Gastrocnemius medialis (tissue), 4 donors: ENCODE measurements at regions not wholly inside any gene's neighbourhood (a gene's known extent, or its start where the extent isn't known, plus 50 kb on each side); places are given as distances from the start of the nearest gene placed in this dataset.
"Not testable (repeated sequence)": the region's sequence is repeated elsewhere in the genome, so short reads cannot be mapped to it uniquely, and the experiment has no call there.

Experiments used
- ATAC-seq, 2 donors: fragments of 150-250 bp; one replicate each; pipeline ENCODE4 v1.9.1; 2016
- DNase-seq, 2 donors: peaks; one replicate each; pipeline ENCODE4 v3.0.0-alpha.2; 2019
- H3K27ac ChIP-seq, 4 donors: fragments of 200-600 bp; sonication (generic); 1 replicate in 1 of 4; 2 replicates in 3 of 4; pipeline ENCODE4 v1.5.1; 2016 to 2018; ENCODE audit warnings: mild to moderate bottlenecking in 2 of 4, moderate library complexity in 1 of 4
- H3K27me3 ChIP-seq, 3 donors: fragments of 200-600 bp; sonication (generic) in 2 of 3; 1 replicate in 1 of 3; 2 replicates in 2 of 3; pipeline versions ENCODE4 v1.5.1 to v1.6.0; 2016 to 2019; ENCODE audit warnings: mild to moderate bottlenecking in 1 of 3, moderate library complexity in 1 of 3
- H3K36me3 ChIP-seq, 2 donors: fragments of 200-600 bp; sonication (generic) in 1 of 2; one replicate each; pipeline ENCODE4 v1.5.1; 2017 to 2018
- H3K4me1 ChIP-seq, 2 donors: fragments of 200-600 bp; sonication (generic) in 1 of 2; one replicate each; pipeline ENCODE4 v1.5.1; 2016 to 2017; ENCODE audit warnings: mild to moderate bottlenecking in 2 of 2
- H3K4me3 ChIP-seq, 4 donors: fragments of 200-600 bp; sonication (generic) in 3 of 4; 1 replicate in 1 of 4; 2 replicates in 3 of 4; pipeline ENCODE4 v1.5.1; 2016 to 2019; ENCODE audit warnings: mild to moderate bottlenecking in 2 of 4
- H3K9me3 ChIP-seq, 3 donors: fragments of 200-600 bp; sonication (generic) in 2 of 3; 1 replicate in 1 of 3; 2 replicates in 2 of 3; pipeline ENCODE4 v1.5.1; 2016 to 2019
- CTCF ChIP-seq, 5 experiments: fragments of 450-650 bp in 3 of 5; fragments of 200-600 bp in 2 of 5; sonication (generic) in 2 of 5; IDR thresholded peaks in 4 of 5; conservative IDR thresholded peaks in 1 of 5; 1 replicate in 4 of 5; 2 replicates in 1 of 5; pipeline ENCODE4 v1.5.1; 2016 to 2019; ENCODE audit warnings: antibody characterized with exemption in 5 of 5, mild to moderate bottlenecking in 3 of 5, moderate library complexity in 3 of 5
- POLR2A ChIP-seq, 2 donors: fragments of 450-650 bp; IDR thresholded peaks; one replicate each; pipeline ENCODE4 v1.6.1; 2017; ENCODE audit warnings: antibody characterized with exemption in 2 of 2, mild to moderate bottlenecking in 2 of 2, moderate library complexity in 2 of 2
- in situ Hi-C, 4 donors: fragments of 200-750 bp; cut with MboI; loops; one replicate each; pipeline versions ENCODE4 v1.15.0 to v1.8.0; 2017; ENCODE audit warnings: low sequenced_read_pairs in 4 of 4
- intact Hi-C: fragments of 100-400 bp; cut with DNase I; formaldehyde crosslinking; loops from one replicate; pipeline ENCODE4 v1.15.1; 2023; ENCODE audit warnings: low total_unique reads

DNA sequence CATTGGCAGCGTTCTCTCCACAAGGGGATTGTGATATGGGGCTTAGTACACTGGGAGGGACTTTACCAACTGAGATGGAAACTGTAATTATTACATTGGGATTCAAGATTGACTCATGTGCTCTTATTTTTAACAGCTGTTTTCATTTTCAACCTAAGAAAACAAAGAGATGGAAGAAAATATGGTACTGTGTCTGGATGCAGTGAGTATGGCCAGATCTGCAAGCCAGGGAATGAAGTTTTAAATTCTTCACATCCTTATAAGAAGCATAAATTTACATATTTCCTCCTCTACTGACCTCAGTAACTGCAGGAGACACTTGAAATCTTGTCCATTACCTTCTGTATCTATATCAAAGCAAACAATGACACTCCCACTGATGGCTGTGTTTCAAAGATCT is 81.5 kb upstream of the EDEM3 start:
- no peak for DNase-seq
- Histone ChIP-seq H3K27me3 (no peaks in the 10 kb centered on the region), H3K4me3 (no peak overlapping the region), H3K27ac (peak overlapping the region; percentile 79 to 86 (median 82)), H3K36me3 (no peaks in the 10 kb centered on the region), H3K9me3 (no peaks in the 10 kb centered on the region), H3K4me1 (peaks cover 37 to 38% of the 10 kb centered on the region in 2 donors)
- TF ChIP-seq CTCF (IDR thresholded peaks at IDR 0.05 in 4 of 5, conservative IDR thresholded peaks at IDR 0.05 in 1 of 5) (no peak), POLR2A (IDR thresholded peaks at IDR 0.05) (no peak)
- ATAC-seq: no peak
- in situ Hi-C loops: no loop called here
- intact Hi-C loops: no loop called here

DNA sequence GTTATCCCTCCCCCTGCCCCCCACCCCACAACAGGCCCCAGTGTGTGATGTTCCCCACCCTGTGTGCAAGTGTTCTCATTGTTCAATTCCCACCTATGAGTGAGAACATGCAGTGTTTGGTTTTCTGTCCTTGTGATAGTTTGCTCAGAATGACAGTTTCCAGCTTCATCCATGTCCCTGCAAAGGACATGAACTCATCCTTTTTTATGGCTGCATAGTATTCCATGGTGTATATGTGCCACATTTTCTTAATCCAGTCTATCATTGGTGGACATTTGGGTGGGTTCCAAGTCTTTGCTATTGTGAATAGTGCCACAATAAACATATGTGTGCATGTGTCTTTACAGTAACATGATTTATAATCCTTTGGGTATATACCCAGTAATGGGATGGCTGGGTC is 79.3 kb upstream of the EDEM3 start:
- H3K9me3 ChIP-seq, intact Hi-C loops, in situ Hi-C loops, H3K27me3 ChIP-seq, H3K4me3 ChIP-seq, H3K27ac ChIP-seq, ATAC-seq, H3K36me3 ChIP-seq, DNase-seq: not testable (repeated sequence)
- peaks cover 32 to 38% of the 10 kb centered on the region in 2 donors for H3K4me1 ChIP-seq

GRCh38 chr1:184832517-184832916 is 77.9 kb upstream of the EDEM3 start:
- H3K27ac ChIP-seq: peak overlapping the region in 1 of 4 donors; percentile 14
- ATAC-seq (no peak), DNase-seq (no peak)
- TF ChIP-seq CTCF (IDR thresholded peaks at IDR 0.05 in 4 of 5, conservative IDR thresholded peaks at IDR 0.05 in 1 of 5) (no peak), POLR2A (IDR thresholded peaks at IDR 0.05) (no peak)
- H3K9me3 ChIP-seq: no peaks in the 10 kb centered on the region
- H3K4me1 ChIP-seq: peaks cover 33 to 38% of the 10 kb centered on the region in 2 donors
- H3K27me3 ChIP-seq: no peaks in the 10 kb centered on the region
- H3K4me3 ChIP-seq: no peak overlapping the region
- intact Hi-C loops (no loop called here), in situ Hi-C loops (no loop called here)
- H3K36me3 ChIP-seq: no peaks in the 10 kb centered on the region

DNA sequence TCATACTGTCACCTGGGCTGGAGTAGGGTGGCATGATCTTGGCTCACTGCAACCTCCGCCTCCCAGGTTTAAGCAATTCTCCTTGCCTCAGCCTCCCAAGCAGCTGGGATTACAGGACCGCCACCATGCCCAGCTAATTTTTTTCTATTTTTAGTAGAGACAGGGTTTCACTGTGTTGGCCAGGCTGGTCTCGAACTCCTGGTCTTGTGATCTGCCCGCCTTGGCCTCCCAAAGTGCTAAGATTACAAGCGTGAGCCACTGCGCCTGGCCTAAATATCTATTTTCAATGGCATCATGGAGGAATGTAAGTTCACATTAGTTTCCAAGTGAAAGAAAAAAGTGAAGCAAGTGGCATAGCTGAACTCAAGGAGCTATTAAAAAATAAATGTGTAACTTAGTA is 74.8 kb upstream of the EDEM3 start:
- H3K27me3 ChIP-seq, H3K4me3 ChIP-seq, H3K36me3 ChIP-seq, in situ Hi-C loops, H3K9me3 ChIP-seq: not testable (repeated sequence)
- H3K27ac ChIP-seq: peak overlapping the region; percentile 73 to 82 (median 81)
- intact Hi-C loops: loop anchor here (2.0 kb wide), 1 partner anchor 27 kb away; no protein-coding TSS in a partner anchor
- ATAC-seq (peak; percentile 30 to 41), DNase-seq (peak; percentile 22 to 59)
- H3K4me1 ChIP-seq: peaks cover 44 to 50% of the 10 kb centered on the region in 2 donors

- H3K27ac ChIP-seq: peak overlapping the region; percentile 73 to 82 (median 81)
- no peaks in the 10 kb centered on the region for H3K36me3 ChIP-seq
- H3K9me3 ChIP-seq: no peaks in the 10 kb centered on the region
- peaks cover 55 to 59% of the 10 kb centered on the region in 2 donors for H3K4me1 ChIP-seq
- in situ Hi-C loops (no loop called here), intact Hi-C loops (loop anchor here (2.0 kb wide), 1 partner anchor 26 kb away; no protein-coding TSS in a partner anchor)
- H3K4me3 ChIP-seq: no peak overlapping the region
- TF ChIP-seq CTCF (IDR thresholded peaks at IDR 0.05 in 4 of 5, conservative IDR thresholded peaks at IDR 0.05 in 1 of 5): no peak
- TF ChIP-seq POLR2A (IDR thresholded peaks at IDR 0.05): no peak
- ATAC-seq (no peak), DNase-seq (no peak)
- no peaks in the 10 kb centered on the region for H3K27me3 ChIP-seq
Measured at GRCh38 chr1:184828369-184828717, 73.7 kb upstream of the EDEM3 start.
